ENCODE measurements at regions not wholly inside any gene's neighbourhood (a gene's known extent, or its start where the extent isn't known, plus 50 kb on each side); places are given as distances from the start of the nearest gene placed in this dataset.

DNA sequence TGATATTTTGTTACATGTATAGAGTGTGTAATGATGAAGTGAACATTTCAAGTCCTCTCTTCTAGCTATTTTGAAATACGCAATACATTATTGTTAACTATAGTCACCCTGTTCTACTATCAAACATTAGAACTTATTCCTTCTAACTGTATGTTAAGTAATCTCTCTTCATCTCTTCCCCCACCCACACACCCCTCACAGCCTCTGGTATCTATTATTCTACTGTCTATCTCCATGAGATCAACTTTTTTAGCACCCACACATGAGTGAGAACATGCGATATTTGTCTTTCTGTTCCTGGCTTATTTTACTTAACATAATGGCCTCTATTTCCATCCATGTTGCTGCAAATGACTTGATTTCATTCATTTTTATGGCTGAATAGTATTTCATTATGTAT is 57.7 kb upstream of the EGR2 start:
- no peak for DNase-seq (ENCODE audit: low read depth)

DNA sequence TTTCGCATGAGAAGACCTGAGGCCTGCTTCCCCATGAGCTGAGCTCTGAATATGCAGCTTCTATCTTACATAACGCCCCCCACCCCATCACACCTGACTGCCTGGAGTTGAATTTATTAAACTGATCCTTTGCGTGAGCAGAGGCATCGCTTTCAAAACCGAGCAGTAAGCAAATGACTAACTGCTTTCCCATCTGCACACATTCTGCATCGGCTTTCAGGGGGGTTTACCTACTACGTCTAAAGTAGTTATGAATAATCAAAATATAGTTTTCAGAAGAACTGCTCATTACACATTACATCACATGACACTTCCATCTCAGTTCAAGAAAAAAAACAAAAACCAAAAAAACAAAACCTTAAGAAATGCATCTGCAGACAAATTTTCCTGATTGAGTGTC is 54.7 kb upstream of the EGR2 start:
- no peak for DNase-seq (ENCODE audit: low read depth)

DNA sequence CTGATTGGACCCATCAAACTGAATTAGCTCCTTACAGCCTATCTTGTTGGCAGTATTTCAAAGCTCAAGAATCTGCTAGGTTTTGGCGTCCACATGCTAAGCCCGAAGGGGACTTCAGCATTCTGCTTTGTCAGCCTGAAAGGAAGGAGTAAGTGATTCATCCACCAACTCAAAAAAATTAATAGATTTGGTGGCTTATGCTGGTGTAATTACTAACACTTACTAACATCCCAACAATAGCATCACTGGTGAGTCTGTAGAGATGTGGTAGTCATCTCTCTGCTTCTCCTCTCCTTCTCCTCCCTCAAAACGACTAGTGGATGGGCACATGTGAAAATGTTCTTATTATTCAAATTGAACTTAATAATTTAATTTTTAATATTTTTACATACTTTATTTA is 53.8 kb upstream of the EGR2 start:
- no peak for DNase-seq (ENCODE audit: low read depth)

- DNase-seq (ENCODE audit: low read depth), result no peak
These were observed 50.8 kb upstream of the EGR2 start for GRCh38 chr10:62866941-62867340.

DNA sequence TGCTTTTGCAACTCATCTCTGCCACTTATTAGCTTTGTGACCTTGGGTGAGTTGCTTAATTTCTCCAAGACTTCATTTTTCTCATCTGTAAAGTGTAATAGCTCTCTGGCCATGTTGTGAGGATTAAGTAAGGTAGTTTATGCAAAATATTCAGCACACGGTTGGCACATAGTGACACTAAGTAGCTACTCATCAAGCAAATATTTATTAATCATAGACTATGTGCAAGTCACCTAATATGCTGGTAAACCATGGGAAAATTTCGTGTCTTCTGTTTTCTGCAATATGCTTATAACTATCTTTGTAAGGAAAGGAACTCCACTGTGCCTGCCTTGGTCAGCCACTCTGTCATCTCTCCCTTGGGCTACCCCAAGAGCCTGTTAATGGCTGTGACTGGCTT is 50.3 kb upstream of the EGR2 start:
- DNase-seq (ENCODE audit: low read depth), result no peak
